ENCODE measurements at regions not wholly inside any gene's neighbourhood (a gene's known extent, or its start where the extent isn't known, plus 50 kb on each side); places are given as distances from the start of the nearest gene placed in this dataset.

GRCh38 chr2:164252568-164253287, 368.6 kb downstream of the GRB14 start (continued):
- no peak for TF ChIP-seq BRCA1 (IDR thresholded peaks at IDR 0.05; ENCODE audit: low read depth, low read length)
- TF ChIP-seq KDM1A (IDR thresholded peaks at IDR 0.05; ENCODE audit: borderline replicate concordance, low read length) = no peak
- TF ChIP-seq NRF1 (IDR thresholded peaks at IDR 0.05; ENCODE audit: low read depth, low read length) = no peak
- TF ChIP-seq JUN (IDR thresholded peaks at IDR 0.05; ENCODE audit: low read depth, low read length) = no peak
- TF ChIP-seq TAF7 (optimal IDR thresholded peaks at IDR 0.05; ENCODE audit: borderline replicate concordance, low read depth, low read length) = no peak
- TF ChIP-seq CHD2 (IDR thresholded peaks at IDR 0.05; ENCODE audit: low read length) = no peak
- TF ChIP-seq CHD7 (IDR thresholded peaks at IDR 0.05; ENCODE audit: insufficient replicate concordance, low read length) = no peak
- TF ChIP-seq TAF1 (IDR thresholded peaks at IDR 0.05; ENCODE audit: low read depth, low read length) = no peak

All from H1 (cell line).